Tibial nerve (tissue), 4 donors: ENCODE measurements at regions not wholly inside any gene's neighbourhood (a gene's known extent, or its start where the extent isn't known, plus 50 kb on each side); places are given as distances from the start of the nearest gene placed in this dataset.

Source experiments
- DNase-seq, 2 donors: peaks; one replicate each; pipeline ENCODE4 v3.0.0-alpha.2; 2019; ENCODE audit warnings: low spot score in 2 of 2
- H3K27ac ChIP-seq, 4 donors: fragments of 200-600 bp; sonication (generic) in 3 of 4; one replicate each; pipeline ENCODE4 v1.5.1; 2017 to 2019; ENCODE audit warnings: mild to moderate bottlenecking in 1 of 4
- H3K27me3 ChIP-seq, 2 donors: fragments of 200-600 bp; sonication (generic) in 1 of 2; one replicate each; pipeline versions ENCODE4 v1.5.1 to v1.6.0; 2017 to 2019
- H3K36me3 ChIP-seq, 3 donors: fragments of 200-600 bp; sonication (generic); one replicate each; pipeline ENCODE4 v1.5.1; 2018 to 2019
- H3K4me1 ChIP-seq, 4 donors: fragments of 200-600 bp; sonication (generic) in 3 of 4; one replicate each; pipeline ENCODE4 v1.5.1; 2017 to 2019
- H3K4me3 ChIP-seq, 4 donors: fragments of 200-600 bp; sonication (generic) in 3 of 4; one replicate each; pipeline ENCODE4 v1.5.1; 2017 to 2019; ENCODE audit warnings: mild to moderate bottlenecking in 1 of 4, moderate library complexity in 1 of 4
- H3K9me3 ChIP-seq, 4 donors: fragments of 200-600 bp; sonication (generic) in 3 of 4; one replicate each; pipeline ENCODE4 v1.5.1; 2017 to 2019
- EP300 ChIP-seq, 2 donors: sonication (generic); formaldehyde crosslinking; IDR thresholded peaks; one replicate each; pipeline ENCODE4 v1.6.1; 2017; ENCODE audit warnings: antibody characterized with exemption in 2 of 2, mild to moderate bottlenecking in 1 of 2
- POLR2A ChIP-seq, 2 donors: fragments of 450-650 bp; IDR thresholded peaks; one replicate each; pipeline ENCODE4 v1.6.1; 2017; ENCODE audit warnings: antibody characterized with exemption in 2 of 2, mild to moderate bottlenecking in 2 of 2, moderate library complexity in 2 of 2
- WGBS, 2 donors: methylation state at CpG; one replicate each; pipeline ENCODE4 v1.1.5; 2018; 5-methylcytosine and 5-hydroxymethylcytosine counted together
- TF ChIP-seq, protein P1 (sequence below), 5 experiments: fragments of 200-600 bp in 3 of 5; fragments of 450-650 bp in 2 of 5; sonication (generic) in 3 of 5; IDR thresholded peaks; one replicate each; pipeline ENCODE4 v1.5.1; 2016 to 2019; ENCODE audit warnings: antibody characterized with exemption in 5 of 5, mild to moderate bottlenecking in 3 of 5, moderate library complexity in 2 of 5

DNA sequence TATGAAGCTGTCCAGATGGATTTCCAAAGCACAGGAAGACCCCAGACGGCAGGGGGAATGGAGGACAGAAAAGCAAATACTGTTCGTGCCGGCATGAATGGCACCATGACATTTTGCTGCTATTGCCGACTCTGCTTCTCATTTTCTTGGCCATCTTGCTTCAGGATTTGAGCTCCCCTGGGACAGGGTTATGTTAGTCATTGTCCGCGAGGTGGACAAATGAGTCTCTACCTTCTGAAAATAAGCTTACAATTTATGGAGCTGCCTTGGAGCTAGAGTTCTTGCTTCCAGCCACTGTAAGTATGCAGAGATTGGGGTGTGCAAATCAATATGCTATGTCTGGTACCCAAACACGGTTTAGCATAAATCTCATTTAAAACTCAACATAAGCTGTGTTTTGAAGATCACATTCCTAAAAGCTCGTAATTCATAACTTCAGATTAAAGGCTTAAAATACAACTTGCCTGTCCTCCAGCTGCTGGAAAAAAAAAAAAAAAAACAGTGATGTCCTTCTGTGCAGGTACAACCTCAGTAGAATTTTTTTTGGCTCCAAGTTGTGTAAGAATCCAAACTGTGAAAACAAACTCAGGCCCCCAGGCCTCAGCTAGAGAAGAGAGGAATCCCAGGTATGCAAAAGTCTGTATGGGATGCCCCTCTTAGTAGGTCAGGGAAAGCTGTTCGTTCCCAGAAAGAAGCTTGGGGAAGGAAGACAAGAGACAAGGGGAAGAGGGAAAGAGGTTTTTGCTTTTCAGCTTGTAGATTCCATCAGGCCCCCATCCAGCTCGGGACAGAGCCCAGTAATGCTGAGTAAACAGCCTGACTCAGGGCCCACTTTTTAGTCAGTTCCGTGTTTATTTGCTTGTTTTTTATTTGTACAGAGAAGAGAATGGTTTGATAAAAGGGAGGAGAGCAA, 184.2 kb upstream of the FOXA2 start:
- Histone ChIP-seq H3K36me3 (no peaks in the 10 kb centered on the region), H3K27me3 (no peaks in the 10 kb centered on the region), H3K9me3 (no peaks in the 10 kb centered on the region), H3K4me3 (no peak overlapping the region), H3K4me1 (peaks cover 0 to 10% (median 0%) of the 10 kb centered on the region in 4 donors), H3K27ac (peak overlapping the region in 1 of 4 donors; percentile 41)
- no peak for DNase-seq
- WGBS, 2 donors: 65 to 70% methylated on average over 11 of the region's 11 CpGs
- TF ChIP-seq, protein P1, sequence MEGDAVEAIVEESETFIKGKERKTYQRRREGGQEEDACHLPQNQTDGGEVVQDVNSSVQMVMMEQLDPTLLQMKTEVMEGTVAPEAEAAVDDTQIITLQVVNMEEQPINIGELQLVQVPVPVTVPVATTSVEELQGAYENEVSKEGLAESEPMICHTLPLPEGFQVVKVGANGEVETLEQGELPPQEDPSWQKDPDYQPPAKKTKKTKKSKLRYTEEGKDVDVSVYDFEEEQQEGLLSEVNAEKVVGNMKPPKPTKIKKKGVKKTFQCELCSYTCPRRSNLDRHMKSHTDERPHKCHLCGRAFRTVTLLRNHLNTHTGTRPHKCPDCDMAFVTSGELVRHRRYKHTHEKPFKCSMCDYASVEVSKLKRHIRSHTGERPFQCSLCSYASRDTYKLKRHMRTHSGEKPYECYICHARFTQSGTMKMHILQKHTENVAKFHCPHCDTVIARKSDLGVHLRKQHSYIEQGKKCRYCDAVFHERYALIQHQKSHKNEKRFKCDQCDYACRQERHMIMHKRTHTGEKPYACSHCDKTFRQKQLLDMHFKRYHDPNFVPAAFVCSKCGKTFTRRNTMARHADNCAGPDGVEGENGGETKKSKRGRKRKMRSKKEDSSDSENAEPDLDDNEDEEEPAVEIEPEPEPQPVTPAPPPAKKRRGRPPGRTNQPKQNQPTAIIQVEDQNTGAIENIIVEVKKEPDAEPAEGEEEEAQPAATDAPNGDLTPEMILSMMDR (IDR thresholded peaks at IDR 0.05): no peak
- TF ChIP-seq EP300 (IDR thresholded peaks at IDR 0.05) (no peak), POLR2A (IDR thresholded peaks at IDR 0.05) (no peak)

DNA sequence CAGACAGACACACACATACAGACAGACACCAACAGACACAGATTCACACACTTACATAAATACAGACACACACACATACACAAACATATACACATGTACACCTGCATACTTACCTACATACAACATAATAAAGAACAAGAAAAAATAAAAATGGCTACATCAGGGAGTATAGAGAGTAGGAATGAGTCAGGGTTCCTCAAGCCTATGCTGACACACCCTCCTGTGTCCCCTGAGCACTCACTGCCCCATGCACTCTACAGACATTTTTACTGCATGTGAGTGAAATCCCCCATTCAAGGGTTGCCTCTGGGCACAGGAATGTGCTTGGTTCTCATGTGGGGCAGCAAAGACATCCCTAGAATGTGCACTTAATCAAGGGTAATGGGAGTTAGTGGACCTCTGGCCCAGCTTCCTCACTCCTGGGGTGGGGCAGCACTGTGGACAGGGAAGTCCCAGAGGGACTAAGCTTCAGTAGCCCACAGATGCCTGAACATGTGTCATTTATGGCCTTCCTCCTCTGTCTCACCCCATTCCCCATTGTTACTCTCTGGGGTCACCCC, 185.9 kb upstream of the FOXA2 start:
- H3K27me3 ChIP-seq: no peaks in the 10 kb centered on the region
- no peak for TF ChIP-seq POLR2A (IDR thresholded peaks at IDR 0.05)
- TF ChIP-seq, protein P1 (IDR thresholded peaks at IDR 0.05): no peak
- TF ChIP-seq EP300 (IDR thresholded peaks at IDR 0.05): no peak
- H3K4me1 ChIP-seq: peaks cover 0 to 4% (median 0%) of the 10 kb centered on the region in 4 donors
- DNase-seq: no peak
- H3K36me3 ChIP-seq: no peaks in the 10 kb centered on the region
- no peak overlapping the region for H3K4me3 ChIP-seq
- H3K9me3 ChIP-seq: no peaks in the 10 kb centered on the region
- no peak overlapping the region for H3K27ac ChIP-seq

DNA sequence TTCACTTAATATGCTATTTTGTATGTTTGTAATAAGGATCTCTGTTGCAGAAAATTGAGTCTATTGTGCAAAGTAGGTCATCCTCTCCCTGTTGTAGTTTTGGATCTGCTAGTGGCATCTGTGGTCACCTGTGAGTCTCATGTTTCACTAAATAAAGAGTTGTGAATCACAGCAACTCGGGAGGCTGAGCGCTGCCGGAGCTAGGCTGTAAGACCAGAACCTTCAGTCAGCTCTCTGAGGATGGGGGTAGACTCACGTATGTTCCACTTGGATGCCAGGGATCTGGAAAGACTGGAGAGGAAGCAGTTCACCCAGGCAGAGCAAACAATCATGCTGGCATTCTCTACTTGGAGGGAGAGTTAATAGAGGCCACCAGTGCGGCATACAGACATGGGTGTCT, 187.3 kb upstream of the FOXA2 start:
- Histone ChIP-seq H3K4me1 (peaks cover 0 to 4% (median 0%) of the 10 kb centered on the region in 4 donors), H3K4me3 (no peak overlapping the region), H3K9me3 (no peaks in the 10 kb centered on the region), H3K27ac (no peak overlapping the region), H3K27me3 (no peaks in the 10 kb centered on the region), H3K36me3 (no peaks in the 10 kb centered on the region)
- 79 to 84% methylated on average over 4 to 5 of the region's 5 CpGs for whole genome bisulfite sequencing, 2 donors
- no peak for DNase-seq
- TF ChIP-seq, protein P1 (IDR thresholded peaks at IDR 0.05): no peak
- no peak for TF ChIP-seq EP300 (IDR thresholded peaks at IDR 0.05)
- TF ChIP-seq POLR2A (IDR thresholded peaks at IDR 0.05): no peak

DNA sequence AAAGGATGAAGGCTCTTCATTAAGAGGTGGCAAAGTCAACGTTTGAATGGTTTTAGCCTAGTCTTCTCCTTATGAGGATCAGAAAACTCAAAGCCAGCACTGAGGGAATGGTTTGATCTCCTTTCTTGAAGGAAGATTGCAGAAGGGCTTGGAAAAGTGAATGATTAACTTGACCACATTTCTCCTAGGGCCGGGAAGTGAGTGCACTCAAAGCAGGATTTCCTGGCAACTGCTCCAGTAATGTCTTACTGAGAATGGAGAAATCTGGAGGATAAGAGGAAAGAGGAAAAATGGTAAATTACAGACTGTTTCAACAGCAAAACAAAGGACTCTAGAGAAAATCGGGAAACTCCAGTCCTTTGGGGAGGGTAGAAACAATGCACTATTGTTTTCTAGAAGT, 189.0 kb upstream of the FOXA2 start:
- 21 to 24% methylated on average over 3 of the region's 3 CpGs for WGBS, 2 donors
- DNase-seq: no peak
- TF ChIP-seq, protein P1 (IDR thresholded peaks at IDR 0.05): no peak
- TF ChIP-seq POLR2A (IDR thresholded peaks at IDR 0.05) (no peak), EP300 (IDR thresholded peaks at IDR 0.05) (no peak)

DNA sequence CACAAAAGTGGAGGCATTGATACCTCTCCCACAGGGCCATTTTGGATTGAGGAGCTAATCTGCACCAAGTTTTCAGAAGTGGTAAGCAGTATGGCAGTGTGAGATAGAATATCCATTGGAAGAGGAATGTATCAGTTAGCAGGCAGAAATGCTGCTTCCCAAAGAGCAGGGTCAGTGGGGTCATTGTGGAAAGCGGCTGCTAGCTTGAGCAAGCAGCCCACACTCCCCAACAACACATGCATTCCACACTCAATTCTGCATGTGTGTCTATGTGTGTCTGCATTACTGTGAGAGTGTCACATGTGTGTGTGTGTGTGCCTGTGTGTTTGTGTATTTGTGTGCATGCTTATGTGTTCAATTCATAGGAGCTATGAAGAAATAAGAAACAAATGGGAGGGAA, 190.9 kb upstream of the FOXA2 start:
- no peak overlapping the region for H3K4me3 ChIP-seq
- no peaks in the 10 kb centered on the region for H3K36me3 ChIP-seq
- no peaks in the 10 kb centered on the region for H3K27me3 ChIP-seq
- WGBS, 2 donors: 54% methylated on average over 1 of the region's 1 CpG
- DNase-seq: no peak
- H3K4me1 ChIP-seq: peaks cover 0 to 4% (median 0%) of the 10 kb centered on the region in 4 donors
- H3K27ac ChIP-seq: no peak overlapping the region
- TF ChIP-seq, protein P1 (IDR thresholded peaks at IDR 0.05): no peak
- TF ChIP-seq POLR2A (IDR thresholded peaks at IDR 0.05) (no peak), EP300 (IDR thresholded peaks at IDR 0.05) (no peak)
- no peaks in the 10 kb centered on the region for H3K9me3 ChIP-seq

More for the DNA sequence above, 189.0 kb upstream of the FOXA2 start:
- Histone ChIP-seq H3K27me3 (no peaks in the 10 kb centered on the region), H3K27ac (no peak overlapping the region), H3K4me3 (no peak overlapping the region), H3K9me3 (no peaks in the 10 kb centered on the region), H3K36me3 (no peaks in the 10 kb centered on the region), H3K4me1 (peaks cover 0 to 4% (median 0%) of the 10 kb centered on the region in 4 donors)
